22Rv1 (cell line): ENCODE measurements at regions not wholly inside any gene's neighbourhood (a gene's known extent, or its start where the extent isn't known, plus 50 kb on each side); places are given as distances from the start of the nearest gene placed in this dataset.

Experiments used
- CTCF ChIP-seq: fragments of 450-650 bp; IDR thresholded peaks from 2 replicates; pipeline ENCODE4 v1.5.1; 2017; ENCODE audit warnings: mild to moderate bottlenecking
- ZFX ChIP-seq: fragments of 450-650 bp; IDR thresholded peaks from 2 replicates; pipeline ENCODE4 v1.6.1; 2017; ENCODE audit warnings: antibody characterized with exemption, borderline replicate concordance

DNA sequence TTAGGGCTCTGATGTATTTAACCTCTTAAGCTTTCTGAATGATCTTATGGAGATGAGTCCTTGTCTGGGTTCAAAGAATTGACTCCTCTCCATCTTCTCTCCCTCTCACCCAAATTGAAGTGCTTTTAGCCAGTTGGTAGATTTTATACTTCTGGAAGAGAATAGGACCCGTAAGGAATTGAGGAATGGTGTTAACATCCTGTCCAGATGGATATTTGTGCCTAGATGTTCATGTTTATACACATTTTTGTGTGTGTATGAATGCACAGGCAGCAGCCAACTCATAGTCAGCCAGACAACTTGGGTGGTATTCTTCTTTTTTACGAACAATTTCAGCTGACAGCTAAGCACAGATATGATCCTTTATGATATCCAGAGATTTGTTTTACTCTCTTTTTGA lies 449.6 kb upstream of the RGS6 start:
- no peak for TF ChIP-seq CTCF
- no peak for TF ChIP-seq ZFX
